Pancreas (tissue), 10 donors: ENCODE measurements at regions not wholly inside any gene's neighbourhood (a gene's known extent, or its start where the extent isn't known, plus 50 kb on each side); places are given as distances from the start of the nearest gene placed in this dataset.

Experiments
- ATAC-seq, 4 donors: fragments of 200-7000 bp; cut with Tn5 transposase; one replicate each; pipeline versions ENCODE4 v1.8.0 to v1.9.1; 2020; ENCODE audit warnings: mild to moderate bottlenecking in 4 of 4, moderate library complexity in 4 of 4
- DNase-seq, 6 donors: peaks; one replicate each; pipeline ENCODE4 v3.0.0-alpha.2; 2020
- FAIRE-seq: peaks from 2 replicates; lab custom pipeline; 2012; peaks lifted over from hg19 to GRCh38; lab: Jason Lieb, UNC
- H3K27ac ChIP-seq, 4 donors: fragments of 200-600 bp; sonication (generic); 1 replicate in 3 of 4; 2 replicates in 1 of 4; pipeline versions ENCODE4 v1.5.0 to v1.8.0; 2020
- H3K27me3 ChIP-seq, 4 donors: fragments of 200-600 bp; one replicate each; pipeline ENCODE4 v1.8.0; 2021
- H3K36me3 ChIP-seq, 3 donors: fragments of 200-600 bp; sonication (generic) in 1 of 3; one replicate each; pipeline versions ENCODE4 v1.5.0 to v1.8.0; 2020 to 2021
- H3K4me1 ChIP-seq, 3 donors: fragments of 200-600 bp; one replicate each; pipeline ENCODE4 v1.8.0; 2021
- H3K4me3 ChIP-seq, 4 donors: fragments of 200-600 bp; sonication (generic) in 2 of 4; one replicate each; pipeline versions ENCODE4 v1.5.0 to v1.8.0; 2020 to 2021
- H3K9me3 ChIP-seq, 4 donors: fragments of 200-600 bp; one replicate each; pipeline ENCODE4 v1.8.0; 2021
- CTCF ChIP-seq, 4 donors: fragments of 200-600 bp; sonication (generic) in 3 of 4; IDR thresholded peaks; one replicate each; pipeline versions ENCODE4 v1.5.0 to v1.8.0; 2021; ENCODE audit warnings: antibody characterized with exemption in 4 of 4
- WGBS, 2 donors: extraction: QIAGEN DNeasy Blood & Tissue Kit; methylation state at CpG; one replicate each; pipeline ENCODE4 v1.1.7; 2013; 5-methylcytosine and 5-hydroxymethylcytosine counted together
- intact Hi-C, 3 donors: fragments of 100-400 bp; cut with DNase I; formaldehyde crosslinking; loops; one replicate each; pipeline versions ENCODE4 v1.11.1 to v1.14.2; 2022
- donor health status: healthy with polysubstance abuse.
- donor health status: DM: no; HTN: no; CAD: no; lungs with moderate emphysema.
- donor health status: DM: no; HTN: no; CAD: no.
- donor health status: control.
- donor health status: control.
- donor health status: Bipolar disorder and iron deficiency.
- donor health status: DM: yes; HTN: yes; CAD: no.
- donor health status: DM: no; HTN: no; CAD: no.
- donor health status: DM: no; HTN: no; CAD: no.
- donor health status: DM: yes; HTN: yes; CAD: no.

GRCh38 chr11:115873813-115874212 lies 369.6 kb upstream of the CADM1 start:
- WGBS, 2 donors, result 27 to 33% methylated on average over 5 of the region's 5 CpGs
- TF ChIP-seq CTCF (IDR thresholded peaks at IDR 0.05), result no peak
- ATAC-seq, result no peak
- intact Hi-C loops, result no loop called here
- H3K4me1 ChIP-seq, result no peaks in the 10 kb centered on the region
- H3K9me3 ChIP-seq, result no peaks in the 10 kb centered on the region
- H3K4me3 ChIP-seq, result no peak overlapping the region
- H3K27me3 ChIP-seq, result no peaks in the 10 kb centered on the region
- FAIRE-seq, result no peak
- no peaks in the 10 kb centered on the region for H3K36me3 ChIP-seq
- DNase-seq, result no peak
- no peak overlapping the region for H3K27ac ChIP-seq

GRCh38 chr11:115872416-115872815 lies 368.2 kb upstream of the CADM1 start:
- TF ChIP-seq CTCF (IDR thresholded peaks at IDR 0.05), result no peak
- Histone ChIP-seq H3K36me3 (no peaks in the 10 kb centered on the region), H3K27ac (no peak overlapping the region), H3K9me3 (no peaks in the 10 kb centered on the region), H3K4me1 (no peaks in the 10 kb centered on the region), H3K27me3 (no peaks in the 10 kb centered on the region), H3K4me3 (no peak overlapping the region)
- 41 to 58% methylated on average over 5 of the region's 5 CpGs for WGBS, 2 donors
- ATAC-seq (peak in 1 of 4 donors; percentile 47), DNase-seq (no peak), FAIRE-seq (no peak)
- intact Hi-C loops, result no loop called here

- ATAC-seq, result no peak
- H3K4me3 ChIP-seq, result no peak overlapping the region
- 60 to 76% methylated on average over 9 of the region's 9 CpGs for WGBS, 2 donors
- DNase-seq, result no peak
- no peaks in the 10 kb centered on the region for H3K9me3 ChIP-seq
- no peaks in the 10 kb centered on the region for H3K4me1 ChIP-seq
- H3K36me3 ChIP-seq, result no peaks in the 10 kb centered on the region
- no peak for FAIRE-seq
- H3K27ac ChIP-seq, result no peak overlapping the region
- TF ChIP-seq CTCF (IDR thresholded peaks at IDR 0.05), result no peak
- no peaks in the 10 kb centered on the region for H3K27me3 ChIP-seq
- intact Hi-C loops, result no loop called here
Measured at GRCh38 chr11:115871161-115871760, 367.0 kb upstream of the CADM1 start.

- no peaks in the 10 kb centered on the region for H3K9me3 ChIP-seq
- FAIRE-seq, result no peak
- WGBS, 2 donors, result 43 to 54% methylated on average over 5 of the region's 5 CpGs
- H3K4me1 ChIP-seq, result no peaks in the 10 kb centered on the region
- TF ChIP-seq CTCF (IDR thresholded peaks at IDR 0.05), result peak in 1 of 4 donors; percentile 16
- H3K36me3 ChIP-seq, result no peaks in the 10 kb centered on the region
- no peaks in the 10 kb centered on the region for H3K27me3 ChIP-seq
- peak in 3 of 4 donors; percentile 42 to 63 (median 54) for ATAC-seq
- H3K27ac ChIP-seq, result no peak overlapping the region
- no peak for DNase-seq
- intact Hi-C loops, result no loop called here
- H3K4me3 ChIP-seq, result no peak overlapping the region
Measured at GRCh38 chr11:115869780-115870431, 365.7 kb upstream of the CADM1 start.

- Histone ChIP-seq H3K36me3 (no peaks in the 10 kb centered on the region), H3K4me3 (no peak overlapping the region), H3K4me1 (no peaks in the 10 kb centered on the region), H3K27me3 (no peaks in the 10 kb centered on the region), H3K9me3 (no peaks in the 10 kb centered on the region), H3K27ac (no peak overlapping the region)
- FAIRE-seq, result no peak
- no peak for ATAC-seq
- 69 to 71% methylated on average over 2 of the region's 2 CpGs for WGBS, 2 donors
- DNase-seq, result no peak
- TF ChIP-seq CTCF (IDR thresholded peaks at IDR 0.05), result no peak
- intact Hi-C loops, result no loop called here
Measured at GRCh38 chr11:115869131-115869530, 364.9 kb upstream of the CADM1 start.
